ENCODE measurements at regions not wholly inside any gene's neighbourhood (a gene's known extent, or its start where the extent isn't known, plus 50 kb on each side); places are given as distances from the start of the nearest gene placed in this dataset.

- POLR2A ChIA-PET, result no interaction called here
Observed at GRCh38 chr14:97336816-97337215, 539.6 kb downstream of the VRK1 start.

DNA sequence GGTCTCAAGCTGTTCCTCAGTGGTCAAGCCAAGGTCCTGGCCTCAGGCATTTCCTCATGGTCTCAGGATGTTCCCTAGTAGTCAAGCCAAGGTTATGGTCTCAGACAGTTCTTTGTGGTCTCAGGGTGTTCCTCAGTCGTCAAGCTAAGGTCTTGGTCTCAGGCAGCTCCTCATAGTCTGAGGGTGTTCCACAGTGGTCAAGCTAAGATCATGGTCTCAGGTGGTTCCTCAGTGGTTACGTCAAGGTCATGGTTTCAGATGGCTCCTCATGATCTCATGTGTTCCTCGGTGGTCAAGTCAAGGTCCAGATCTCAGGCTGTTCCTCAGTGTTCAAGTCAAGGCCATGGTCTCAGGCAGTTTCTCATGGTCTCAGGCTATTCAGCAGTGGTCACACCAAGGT, 540.1 kb downstream of the VRK1 start:
- H3K4me3 ChIP-seq (ENCODE audit: low read depth, low read length), result no peak overlapping the region
- POLR2A ChIA-PET, result no interaction called here
- TF ChIP-seq, protein P1, sequence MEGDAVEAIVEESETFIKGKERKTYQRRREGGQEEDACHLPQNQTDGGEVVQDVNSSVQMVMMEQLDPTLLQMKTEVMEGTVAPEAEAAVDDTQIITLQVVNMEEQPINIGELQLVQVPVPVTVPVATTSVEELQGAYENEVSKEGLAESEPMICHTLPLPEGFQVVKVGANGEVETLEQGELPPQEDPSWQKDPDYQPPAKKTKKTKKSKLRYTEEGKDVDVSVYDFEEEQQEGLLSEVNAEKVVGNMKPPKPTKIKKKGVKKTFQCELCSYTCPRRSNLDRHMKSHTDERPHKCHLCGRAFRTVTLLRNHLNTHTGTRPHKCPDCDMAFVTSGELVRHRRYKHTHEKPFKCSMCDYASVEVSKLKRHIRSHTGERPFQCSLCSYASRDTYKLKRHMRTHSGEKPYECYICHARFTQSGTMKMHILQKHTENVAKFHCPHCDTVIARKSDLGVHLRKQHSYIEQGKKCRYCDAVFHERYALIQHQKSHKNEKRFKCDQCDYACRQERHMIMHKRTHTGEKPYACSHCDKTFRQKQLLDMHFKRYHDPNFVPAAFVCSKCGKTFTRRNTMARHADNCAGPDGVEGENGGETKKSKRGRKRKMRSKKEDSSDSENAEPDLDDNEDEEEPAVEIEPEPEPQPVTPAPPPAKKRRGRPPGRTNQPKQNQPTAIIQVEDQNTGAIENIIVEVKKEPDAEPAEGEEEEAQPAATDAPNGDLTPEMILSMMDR (IDR thresholded peaks at IDR 0.05; ENCODE audit: insufficient read depth, low read length, missing control alignments), result no peak
- no peak for DNase-seq (ENCODE audit: low read depth, low spot score)
- CTCF ChIA-PET, result no interaction called here

More at GRCh38 chr14:97336816-97337215, 539.6 kb downstream of the VRK1 start:
- no peak overlapping the region for H3K4me3 ChIP-seq (ENCODE audit: low read depth, low read length)
- DNase-seq (ENCODE audit: low read depth, low spot score), result no peak
- TF ChIP-seq, protein P1 (IDR thresholded peaks at IDR 0.05; ENCODE audit: insufficient read depth, low read length, missing control alignments), result no peak
- CTCF ChIA-PET, result no interaction called here

GRCh38 chr14:97337670-97338069, 540.5 kb downstream of the VRK1 start:
- POLR2A ChIA-PET, result no interaction called here
- no peak overlapping the region for H3K4me3 ChIP-seq (ENCODE audit: low read depth, low read length)
- no peak for DNase-seq (ENCODE audit: low read depth, low spot score)
- CTCF ChIA-PET, result no interaction called here
- TF ChIP-seq, protein P1 (IDR thresholded peaks at IDR 0.05; ENCODE audit: insufficient read depth, low read length, missing control alignments), result no peak

- POLR2A ChIA-PET, result no interaction called here
- H3K4me3 ChIP-seq (ENCODE audit: low read depth, low read length), result no peak overlapping the region
- CTCF ChIA-PET, result no interaction called here
- TF ChIP-seq, protein P1 (IDR thresholded peaks at IDR 0.05; ENCODE audit: insufficient read depth, low read length, missing control alignments), result no peak
- no peak for DNase-seq (ENCODE audit: low read depth, low spot score)
Observed at GRCh38 chr14:97344666-97345065, 547.5 kb downstream of the VRK1 start.

DNA sequence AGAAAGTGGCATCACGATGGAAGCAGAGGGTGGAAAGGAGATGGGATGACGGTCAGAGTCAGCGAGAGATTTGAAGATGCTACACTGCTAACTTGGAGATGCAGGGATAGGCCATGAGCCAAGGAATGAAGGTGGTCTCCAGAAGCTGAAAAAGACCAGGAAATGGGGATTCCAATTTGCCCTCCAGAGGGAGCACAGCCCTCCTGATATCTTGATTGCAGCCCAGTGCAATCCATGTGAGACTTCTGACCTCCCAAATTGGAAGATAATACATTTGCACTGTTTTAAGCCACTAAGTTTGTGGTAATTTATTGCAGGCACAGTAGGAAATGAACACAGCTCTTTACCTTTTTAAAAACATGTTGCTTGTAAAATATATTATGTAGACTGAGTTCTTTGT, 549.5 kb downstream of the VRK1 start:
- ChIA-PET CTCF (no interaction called here), POLR2A (no interaction called here)
- no peak overlapping the region for H3K4me3 ChIP-seq (ENCODE audit: low read depth, low read length)
- no peak for DNase-seq (ENCODE audit: low read depth, low spot score)
- TF ChIP-seq, protein P1 (IDR thresholded peaks at IDR 0.05; ENCODE audit: insufficient read depth, low read length, missing control alignments), result no peak

DNA sequence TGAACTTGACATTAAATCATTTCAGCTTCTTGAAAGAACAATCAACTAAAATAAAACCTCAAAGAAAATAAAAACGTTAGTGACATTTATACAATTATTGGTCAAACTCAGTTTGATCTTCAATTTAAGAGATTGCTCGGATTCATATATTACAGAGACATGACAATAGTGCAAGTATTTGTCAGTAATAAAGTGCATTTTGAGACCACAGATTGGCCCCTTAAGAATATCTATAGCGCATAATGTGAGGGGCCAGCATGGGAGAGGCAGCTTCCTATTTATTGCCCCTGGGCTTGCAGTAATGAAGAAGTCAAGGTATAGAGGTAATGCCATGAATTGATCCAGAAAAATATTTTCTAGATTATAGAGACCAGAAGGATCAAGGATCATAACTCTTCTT, 552.3 kb downstream of the VRK1 start:
- H3K4me3 ChIP-seq (ENCODE audit: low read depth, low read length), result no peak overlapping the region
- ChIA-PET CTCF (no interaction called here), POLR2A (no interaction called here)
- TF ChIP-seq, protein P1 (IDR thresholded peaks at IDR 0.05; ENCODE audit: insufficient read depth, low read length, missing control alignments), result no peak
- DNase-seq (ENCODE audit: low read depth, low spot score), result no peak

Data from AG04449 (cell line).